GM21526 (cell line): ENCODE measurements at regions not wholly inside any gene's neighbourhood (a gene's known extent, or its start where the extent isn't known, plus 50 kb on each side); places are given as distances from the start of the nearest gene placed in this dataset.

Experiments
- ATAC-seq: cut with Tn5 transposase; IDR thresholded peaks from one replicate; pipeline ENCODE4 v1.9.1; 2021; ENCODE audit warnings: moderate library complexity; ENCODE audit not compliant: unreplicated experiment, low FRiP score

DNA sequence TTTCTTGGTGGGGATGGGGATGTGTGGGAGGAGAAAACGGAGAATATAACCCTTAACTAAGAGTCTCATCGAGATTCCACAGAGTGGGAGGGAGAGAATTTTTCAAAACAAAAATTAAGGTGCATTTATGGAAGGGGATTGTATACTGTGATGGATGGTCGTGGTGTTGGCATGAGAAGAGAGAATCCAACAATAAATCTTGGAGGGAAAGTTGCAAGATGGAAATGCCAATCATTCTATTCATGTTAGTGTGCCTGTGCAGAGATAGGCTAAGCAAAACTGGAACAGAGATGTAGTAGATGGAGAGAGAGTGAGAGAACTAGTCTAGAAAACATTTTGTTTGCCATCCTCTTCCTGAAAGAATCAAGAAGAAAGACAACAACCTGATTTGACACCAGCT is 613.1 kb downstream of the EBF1 start:
- no peak for ATAC-seq

DNA sequence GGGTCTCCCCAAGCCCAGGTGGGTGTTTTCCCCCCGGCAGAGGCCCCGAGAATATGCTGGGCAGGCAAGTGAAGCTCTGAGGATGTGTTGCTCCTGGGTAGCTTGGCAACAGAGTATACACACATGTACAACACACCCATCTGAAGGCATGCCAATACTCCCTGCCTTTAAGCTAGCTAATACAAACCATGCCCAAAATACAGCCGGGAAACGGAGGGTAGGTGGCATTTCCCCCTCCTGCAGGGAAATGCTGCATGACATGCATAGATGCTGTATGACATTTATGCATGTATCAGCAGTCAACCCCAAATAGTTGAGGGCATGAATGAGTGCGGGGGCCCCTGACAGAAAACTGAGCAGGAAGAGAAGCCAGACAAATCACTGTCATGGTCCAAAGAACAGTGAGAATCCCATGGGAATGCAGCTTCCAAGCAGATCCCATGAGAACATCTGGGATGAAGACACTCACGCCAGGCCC is 614.1 kb downstream of the EBF1 start:
- no peak for ATAC-seq

DNA sequence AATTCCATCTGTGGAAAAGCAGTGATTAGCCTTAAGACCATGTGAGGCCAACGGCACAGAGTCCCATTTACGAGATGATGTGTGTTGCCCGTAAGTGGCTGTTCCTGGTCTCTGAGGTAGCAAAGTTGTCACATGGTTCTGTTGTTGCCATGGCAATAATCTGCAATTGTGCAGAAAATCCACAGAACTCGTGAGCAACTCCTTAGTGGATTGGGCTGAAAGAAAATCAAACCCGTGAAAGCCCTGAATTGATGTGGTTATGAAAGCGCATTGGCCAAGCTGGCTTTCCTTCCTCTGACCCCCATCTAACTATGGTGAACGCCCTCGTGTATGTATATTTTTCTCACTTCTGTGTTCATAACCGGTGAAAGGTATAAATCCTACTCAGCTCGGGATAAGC is 614.7 kb downstream of the EBF1 start:
- ATAC-seq: no peak

DNA sequence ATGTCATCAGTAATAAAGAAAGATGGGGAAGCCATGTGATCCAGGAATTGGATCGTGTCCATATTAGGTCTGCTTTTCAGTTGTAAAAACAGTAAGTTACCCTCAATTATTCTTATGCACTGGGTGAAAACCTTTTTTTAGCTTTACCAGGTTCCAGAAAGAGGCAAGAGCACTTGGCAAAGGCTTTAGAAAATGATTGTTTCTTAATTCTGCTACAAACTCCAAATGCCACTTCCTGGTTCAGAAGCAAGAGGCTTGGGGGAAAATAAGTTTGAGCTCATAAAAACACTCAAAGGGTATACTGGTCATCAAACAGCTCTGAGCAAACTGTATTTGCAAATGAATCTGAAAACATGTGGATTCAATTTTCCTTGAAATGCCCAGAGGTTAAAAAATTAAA is 615.6 kb downstream of the EBF1 start:
- no peak for ATAC-seq

DNA sequence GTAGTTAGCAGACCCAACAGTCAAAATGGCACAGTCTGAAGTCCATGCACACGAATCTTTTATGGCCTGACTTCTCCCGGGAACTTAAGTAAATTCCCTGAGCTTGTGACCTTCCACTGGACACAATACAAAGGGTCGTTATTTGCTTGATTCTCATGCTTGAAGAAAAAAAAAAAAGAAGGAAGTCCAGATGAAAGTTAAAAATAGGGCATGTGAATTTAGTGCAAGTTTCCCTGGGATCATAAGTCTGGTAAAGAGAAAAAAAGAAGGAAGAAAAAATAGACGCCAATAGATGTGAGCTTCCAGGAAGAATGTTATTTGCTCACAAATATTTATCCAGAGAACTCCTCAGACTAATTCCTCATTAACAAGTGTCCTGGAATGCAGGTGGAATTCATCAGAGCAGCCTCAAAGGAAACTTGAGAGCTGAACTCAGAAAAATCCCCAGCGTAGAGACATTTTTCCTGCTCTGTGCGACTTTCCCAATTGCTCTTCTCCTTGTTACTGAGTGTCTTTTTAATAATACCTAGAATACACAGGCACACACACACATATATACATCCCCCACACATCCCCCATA is 616.3 kb downstream of the EBF1 start:
- no peak for ATAC-seq

DNA sequence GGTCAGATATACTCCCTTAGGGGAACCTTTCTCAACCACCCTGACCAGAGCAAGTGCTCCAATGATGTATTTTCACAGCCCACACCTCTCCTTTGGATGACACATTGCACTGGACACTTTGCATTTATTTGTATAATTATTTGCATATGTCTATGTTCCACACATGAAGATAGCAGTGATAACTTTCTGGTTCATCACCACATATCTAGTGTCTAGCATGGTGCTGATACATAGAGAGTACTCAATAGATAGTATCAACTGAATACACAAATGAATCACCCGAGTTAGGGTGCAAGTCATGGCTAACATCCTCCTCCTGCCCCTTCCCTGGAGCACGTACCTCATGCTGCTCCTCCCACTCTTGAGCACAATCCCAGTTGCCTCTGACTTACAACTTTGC is 617.6 kb downstream of the EBF1 start:
- ATAC-seq: no peak

DNA sequence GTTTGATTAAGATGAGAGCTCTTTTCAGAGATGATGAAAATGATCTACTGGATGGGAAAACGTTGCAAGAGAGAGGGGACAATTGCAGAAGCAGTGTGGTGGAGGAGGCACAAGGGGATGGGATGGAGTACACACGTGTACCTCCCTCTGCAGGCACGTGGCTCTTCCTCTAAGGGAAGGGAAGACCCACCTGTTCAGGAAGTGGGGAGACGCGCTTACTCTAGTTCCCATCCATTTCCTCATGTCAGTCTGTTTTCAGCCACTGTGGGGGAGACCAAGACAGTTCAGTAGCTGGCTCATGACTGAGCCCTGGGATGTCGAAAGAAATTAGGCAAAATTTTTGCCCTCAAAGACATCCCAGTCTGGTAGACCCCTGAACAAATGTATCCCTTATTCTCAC is 619.2 kb upstream of the CLINT1 start:
- no peak for ATAC-seq

DNA sequence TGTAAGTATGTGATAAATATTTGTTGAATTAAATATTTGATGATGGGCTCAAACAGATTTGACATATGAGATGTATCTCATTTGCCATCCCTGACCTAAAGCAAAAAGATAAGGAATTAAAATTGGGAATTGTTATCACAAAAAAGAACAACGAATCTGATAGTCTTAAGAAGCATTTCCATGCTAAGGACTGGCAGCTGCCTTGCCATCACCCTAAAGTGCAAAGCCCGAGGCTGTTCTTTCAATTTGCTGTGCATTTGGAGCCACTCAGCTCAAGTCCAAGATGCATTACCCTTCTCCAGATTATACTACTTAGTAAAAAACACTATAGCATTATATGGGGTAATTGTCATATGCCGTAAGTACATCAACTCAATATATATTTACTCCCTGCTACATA is 618.3 kb upstream of the CLINT1 start:
- ATAC-seq: no peak

DNA sequence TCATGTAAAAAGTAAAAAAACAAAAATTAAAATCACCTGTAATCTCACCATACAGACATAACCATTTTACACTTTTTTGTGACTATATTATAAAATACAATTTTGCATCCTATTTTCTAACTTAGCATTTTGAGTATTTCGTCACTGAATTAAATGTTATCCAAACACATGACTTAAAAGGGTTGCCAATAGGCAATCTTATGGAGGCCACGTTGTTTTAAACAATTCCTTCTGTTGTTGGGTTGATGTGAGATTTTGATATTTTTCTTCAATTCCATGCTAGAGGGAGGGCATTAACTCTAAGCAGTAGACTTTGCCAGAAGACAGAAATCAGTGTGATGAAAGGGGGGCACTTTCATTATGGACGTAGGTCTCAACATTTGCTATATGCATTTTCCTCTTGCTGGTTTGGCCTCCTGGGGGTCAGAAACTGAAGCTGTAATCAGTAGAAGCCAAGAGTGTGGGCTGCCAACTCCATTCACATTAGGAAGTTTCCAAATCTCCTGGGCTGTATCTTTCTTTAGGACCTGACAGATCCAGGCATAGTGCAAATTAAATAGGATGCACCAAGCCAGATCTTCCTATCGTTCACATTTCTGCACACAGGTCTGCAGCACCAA is 614.2 kb upstream of the CLINT1 start:
- ATAC-seq: no peak

DNA sequence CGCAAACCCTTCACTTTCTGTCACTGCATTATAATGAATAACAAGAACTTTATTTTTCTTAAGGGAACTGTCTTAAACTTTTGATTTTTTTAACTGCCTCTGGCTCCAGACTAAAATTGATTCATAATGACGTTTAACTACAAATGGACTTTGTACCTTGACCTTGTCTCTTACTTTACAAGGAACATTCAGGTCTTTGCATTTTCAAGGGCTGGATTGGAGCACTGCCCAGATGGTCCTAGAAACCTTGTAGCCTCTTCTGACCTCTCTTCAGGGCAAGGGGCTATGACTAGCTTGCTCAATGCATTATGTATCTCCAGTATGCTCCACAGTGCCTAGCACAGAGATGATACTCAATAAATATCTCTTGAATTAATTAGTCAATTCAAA is 612.6 kb upstream of the CLINT1 start:
- ATAC-seq: no peak

DNA sequence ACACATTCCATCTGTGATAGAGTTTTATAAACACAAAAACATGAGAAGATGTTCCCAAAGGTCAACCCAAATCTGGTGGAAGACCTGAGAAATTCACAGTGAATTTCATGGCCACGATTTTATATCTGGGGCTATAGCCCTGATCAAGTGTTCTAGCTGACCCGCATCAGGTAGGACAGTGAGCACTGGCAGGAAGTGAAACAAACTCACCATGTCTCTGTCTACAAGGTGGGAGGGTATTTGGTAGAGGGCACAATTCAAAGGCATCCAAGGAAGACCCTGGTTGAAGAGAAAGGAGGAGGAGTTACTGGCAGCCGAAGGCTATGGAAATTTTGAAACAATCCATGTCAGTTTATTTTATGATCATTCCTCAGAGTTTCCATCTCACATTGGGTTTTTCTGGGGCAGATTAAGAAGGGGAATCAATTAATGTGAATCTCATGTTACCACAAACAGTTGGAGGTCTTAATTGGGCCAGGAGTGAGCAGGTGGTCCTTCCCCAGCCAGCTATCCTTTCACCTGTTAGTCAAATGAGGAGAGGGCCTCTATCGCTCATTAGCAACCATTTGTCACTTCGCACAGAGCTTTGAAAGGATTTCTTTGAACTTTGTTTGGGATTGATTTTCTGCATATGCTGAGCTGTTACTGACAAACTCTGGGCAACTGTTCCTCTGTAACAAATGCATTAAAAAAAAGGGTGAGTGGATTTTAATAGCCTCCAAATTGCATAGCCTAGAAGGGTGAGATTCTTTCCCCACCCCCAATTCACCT is 612.0 kb upstream of the CLINT1 start:
- no peak for ATAC-seq

DNA sequence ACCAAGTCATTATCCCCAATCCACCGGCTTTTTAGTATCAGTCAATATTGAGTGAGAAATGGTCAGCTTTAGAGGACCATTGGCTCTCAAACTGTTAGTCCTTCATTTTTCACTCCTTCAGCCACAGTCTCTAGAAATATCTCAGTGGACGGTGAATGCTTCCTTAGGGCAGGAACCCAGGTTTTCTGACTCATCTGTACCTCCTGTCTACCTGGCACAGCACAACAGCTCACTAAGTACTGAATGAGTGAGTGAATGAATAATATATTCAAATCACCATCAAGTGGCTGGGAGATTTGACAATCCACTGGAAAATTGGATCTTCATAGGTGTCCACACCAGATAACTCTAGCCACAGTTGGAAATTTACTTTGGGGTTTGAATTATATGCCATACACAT is 609.5 kb upstream of the CLINT1 start:
- ATAC-seq: no peak

DNA sequence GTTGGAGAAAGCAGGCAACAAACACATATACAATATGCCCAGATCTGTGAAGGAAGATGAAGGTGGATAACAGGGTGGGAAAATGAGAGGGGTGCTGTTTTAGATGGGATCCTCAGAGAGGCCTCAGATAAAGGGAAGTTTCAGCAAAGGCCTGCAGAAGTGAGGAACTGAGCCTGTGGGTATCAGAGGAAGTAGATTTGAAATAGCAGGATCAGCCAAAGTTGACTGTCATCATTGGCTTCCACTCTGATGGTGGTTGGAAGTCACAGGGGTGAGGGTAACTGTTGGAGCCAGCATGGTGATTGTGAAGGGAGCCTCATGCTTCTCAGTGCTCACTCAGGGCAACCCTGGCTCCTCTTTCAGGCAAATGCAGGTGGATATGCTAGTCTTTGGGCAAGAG is 607.2 kb upstream of the CLINT1 start:
- no peak for ATAC-seq

DNA sequence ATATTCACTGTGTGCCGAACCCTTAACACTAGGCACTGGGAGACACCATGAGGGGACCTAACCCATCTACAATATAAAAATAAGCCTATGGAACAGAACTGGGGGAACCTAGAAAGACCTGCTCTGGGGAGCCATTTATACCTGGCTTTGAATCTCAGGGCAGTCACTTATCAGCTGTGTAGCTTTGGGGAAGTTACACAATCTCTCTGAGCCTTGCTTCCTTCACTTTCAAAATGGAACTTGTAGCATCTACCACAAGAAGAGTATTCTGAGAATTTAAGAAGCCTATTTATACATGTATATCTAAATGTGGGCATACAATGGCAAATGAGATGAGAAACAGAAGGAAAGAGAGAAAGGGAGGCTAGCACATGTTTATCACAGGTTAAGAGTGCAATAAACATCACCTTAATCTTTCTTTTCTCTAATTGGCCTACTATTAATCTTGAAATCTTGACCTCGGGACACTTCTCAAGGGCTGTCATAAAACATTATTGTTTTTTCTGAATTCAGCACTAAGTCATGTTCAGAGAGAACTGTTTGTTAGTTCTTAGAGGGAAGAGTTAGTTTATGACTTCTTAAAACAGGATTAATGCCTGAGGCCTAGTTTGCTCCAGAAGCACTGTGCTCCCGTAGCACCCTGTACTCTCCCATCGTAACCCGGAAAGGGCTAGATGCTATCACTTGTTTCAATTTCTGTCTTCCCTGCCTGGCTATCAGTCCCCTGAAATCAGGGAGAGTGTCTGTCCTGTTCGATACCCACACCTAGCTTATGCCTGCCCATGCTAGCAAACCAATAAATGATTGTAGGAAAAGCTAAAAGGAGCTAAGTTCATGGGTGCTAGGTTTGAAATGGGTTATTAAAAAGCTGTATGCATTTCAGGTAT is 606.4 kb upstream of the CLINT1 start:
- ATAC-seq: no peak

DNA sequence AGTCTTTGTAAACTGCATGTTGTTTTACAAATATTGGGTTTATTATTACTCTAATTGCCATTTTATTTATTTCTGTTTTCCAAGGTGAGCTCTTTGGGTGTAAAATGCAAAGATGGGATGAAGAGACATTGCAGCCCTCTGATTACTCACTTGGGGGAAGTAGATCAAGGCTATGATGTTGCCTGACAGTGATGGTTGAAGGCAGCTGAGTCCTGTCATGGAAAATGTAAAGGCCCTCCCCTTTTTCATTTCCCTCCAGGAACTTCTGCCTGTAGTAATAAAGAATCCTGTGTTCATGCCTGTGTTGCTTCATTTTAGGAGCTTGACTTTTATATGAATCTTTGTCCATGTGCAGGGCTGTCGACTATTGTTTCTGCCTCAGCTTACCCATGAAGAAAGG is 605.4 kb upstream of the CLINT1 start:
- ATAC-seq: no peak

DNA sequence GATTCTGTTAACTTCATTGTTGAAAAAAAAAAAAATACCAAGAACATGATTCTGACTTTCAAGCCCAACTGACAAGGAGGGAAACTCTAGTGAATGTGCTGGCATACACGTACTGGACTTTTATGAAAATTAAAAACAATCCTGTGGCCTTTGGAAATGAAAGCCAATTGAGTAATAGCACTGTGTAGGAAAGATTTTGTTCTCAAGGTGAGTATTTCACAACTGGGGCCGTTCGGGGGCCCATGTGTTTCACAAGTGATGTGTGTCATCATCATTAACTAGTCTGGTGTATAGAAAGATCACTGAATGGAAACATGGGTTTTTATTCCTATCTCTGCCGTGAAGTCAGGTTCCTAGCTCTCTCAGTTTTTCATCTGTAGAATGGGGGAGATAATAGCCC is 605.0 kb upstream of the CLINT1 start:
- no peak for ATAC-seq

DNA sequence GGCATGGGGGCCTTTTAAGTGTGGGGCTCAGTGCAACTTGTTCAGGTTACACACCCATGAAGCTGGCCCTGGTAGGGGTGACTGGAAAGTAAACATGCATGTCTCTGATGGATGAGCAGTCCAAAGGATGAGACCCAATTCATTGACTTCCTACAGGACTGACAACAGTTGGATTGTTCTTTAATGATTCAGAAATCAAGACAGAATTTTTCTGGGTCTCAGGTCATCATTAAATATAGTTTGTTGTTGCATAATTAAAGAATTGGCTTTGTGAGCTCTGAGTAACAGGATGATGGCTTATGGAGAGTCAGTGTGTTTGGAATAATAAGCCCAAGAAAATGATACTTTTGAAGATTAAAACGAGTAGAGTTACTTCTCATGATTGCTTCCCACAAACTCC is 604.2 kb upstream of the CLINT1 start:
- no peak for ATAC-seq

DNA sequence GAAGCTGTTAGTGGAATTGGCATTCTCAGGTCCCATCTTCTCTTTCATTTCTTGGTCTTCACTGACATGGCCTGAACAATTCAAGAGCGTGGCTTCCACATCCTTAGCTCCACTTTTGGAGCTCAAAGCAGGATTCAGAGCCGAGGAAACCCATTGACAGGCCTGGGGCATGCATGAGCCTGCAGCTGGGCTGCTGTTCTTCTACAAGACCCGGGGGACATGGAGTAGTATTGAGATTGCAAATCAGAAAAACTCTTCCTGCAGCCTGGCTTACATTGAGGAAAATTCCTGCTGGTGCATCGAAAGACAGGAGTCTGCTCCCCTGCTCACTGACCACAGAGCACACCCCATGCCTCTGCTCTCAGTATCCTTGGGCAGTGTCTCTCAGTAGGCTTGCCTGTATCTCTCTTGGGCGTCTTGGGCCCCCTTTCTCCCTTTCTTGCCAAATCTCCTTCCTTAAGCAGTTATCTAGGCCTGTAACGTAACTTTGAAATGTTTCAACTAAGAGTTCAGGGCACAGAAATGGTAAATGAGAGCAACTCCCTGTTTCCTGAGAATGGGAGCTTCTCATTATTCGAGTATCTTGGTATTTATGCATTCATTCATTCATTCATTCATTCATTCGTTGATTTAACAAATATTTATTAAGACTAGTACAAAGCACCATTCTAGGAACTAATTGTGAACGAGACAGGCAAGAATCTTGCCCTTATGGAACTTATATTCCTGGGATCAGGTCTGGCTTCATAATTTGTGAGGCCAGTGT is 603.6 kb upstream of the CLINT1 start:
- no peak for ATAC-seq

DNA sequence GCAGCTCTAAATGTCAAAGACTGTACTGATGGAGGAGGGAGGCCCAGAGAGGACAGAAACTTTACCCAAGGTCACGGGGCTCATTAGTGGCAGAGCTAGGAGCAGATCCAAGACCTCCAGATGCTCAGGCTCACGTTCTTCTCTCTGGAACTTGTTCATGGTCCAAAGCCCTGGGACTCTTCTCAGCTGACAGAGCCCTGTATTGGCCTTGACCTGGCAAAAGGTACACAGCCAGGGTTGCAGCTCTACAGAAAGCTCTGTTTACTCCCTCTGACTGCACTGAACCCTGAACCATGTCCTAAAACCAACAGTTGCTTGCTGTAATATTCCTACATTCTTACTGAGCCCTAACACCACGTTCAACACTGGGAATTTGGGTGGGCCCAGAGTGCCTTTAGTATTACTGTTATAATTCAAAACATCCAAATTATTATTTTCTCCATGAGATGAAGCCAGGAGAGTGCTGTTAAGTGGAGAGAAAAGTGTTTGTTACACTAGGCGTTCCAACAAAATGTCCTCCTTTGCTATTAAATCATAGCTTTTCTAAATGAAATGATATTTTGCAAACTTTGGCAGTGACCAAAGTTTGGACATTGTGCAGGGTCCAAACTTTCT is 602.4 kb upstream of the CLINT1 start:
- no peak for ATAC-seq

DNA sequence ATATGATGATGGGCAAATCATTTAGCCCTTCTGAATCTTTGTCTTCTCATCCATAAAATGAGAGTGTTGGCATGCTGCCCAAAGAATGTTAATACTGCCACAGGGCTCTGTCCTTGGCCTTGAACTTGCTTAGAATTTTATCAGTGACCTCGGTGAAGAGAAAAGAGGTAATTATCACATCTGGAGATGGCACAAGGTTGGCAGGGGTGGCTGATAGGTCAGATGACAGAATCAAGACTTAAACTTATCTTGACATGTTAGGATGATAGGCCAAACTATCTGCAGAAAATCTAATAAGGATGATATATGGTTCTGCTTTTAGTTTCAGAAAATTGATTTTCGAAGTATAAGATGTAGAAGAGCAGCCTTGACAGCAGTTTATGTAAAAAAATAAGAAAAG is 599.1 kb upstream of the CLINT1 start:
- no peak for ATAC-seq
